ENCODE measurements at regions not wholly inside any gene's neighbourhood (a gene's known extent, or its start where the extent isn't known, plus 50 kb on each side); places are given as distances from the start of the nearest gene placed in this dataset.

DNA sequence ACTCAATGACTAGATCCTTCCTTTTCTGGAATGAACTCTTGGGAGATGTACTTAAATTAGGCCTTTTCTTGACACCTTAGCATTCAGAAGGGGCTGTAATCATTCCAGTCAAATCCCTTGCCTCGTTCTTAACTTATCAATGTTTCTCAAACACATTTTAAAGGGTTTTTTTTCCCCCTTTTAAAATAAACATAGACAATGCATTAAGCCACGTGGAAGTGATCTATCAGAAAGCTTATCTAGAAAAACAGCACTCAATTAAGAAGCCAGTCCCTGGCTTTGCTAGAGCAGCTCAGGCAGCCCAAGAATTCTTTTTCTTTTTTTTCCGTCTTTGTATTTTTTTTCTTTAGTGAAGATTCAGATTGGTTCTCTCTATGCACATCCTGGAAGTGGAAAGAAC lies 118.2 kb downstream of the PCDH7 start:
- H3K4me3 ChIP-seq, result no peak overlapping the region
- WGBS (ENCODE audit: missing lambda C conversion rate), result 40% methylated on average over 3 of the region's 3 CpGs
- ChIA-PET CTCF (no interaction called here), POLR2A (no interaction called here)
- H3K4me2 ChIP-seq, result no peak overlapping the region
- ATAC-seq (no peak), DNase-seq (ENCODE audit: low read depth in 1 of 2, low spot score in 1 of 2) (no peak), FAIRE-seq (no peak)
- no peaks in the 10 kb centered on the region for H3K9me3 ChIP-seq
- no peaks in the 10 kb centered on the region for H3K4me1 ChIP-seq
- H3K27ac ChIP-seq, result no peak overlapping the region
- TF ChIP-seq ESRRA (IDR thresholded peaks at IDR 0.05; ENCODE audit: borderline replicate concordance, low read length), result no peak
- TF ChIP-seq SREBF2 (IDR thresholded peaks at IDR 0.05), result no peak
- no peak for TF ChIP-seq ZSCAN20 (CRISPR knock-in tag; IDR thresholded peaks at IDR 0.05)
- no peak for TF ChIP-seq CBX2 (IDR thresholded peaks at IDR 0.05; ENCODE audit: borderline replicate concordance, low read depth)
- TF ChIP-seq, protein P1, sequence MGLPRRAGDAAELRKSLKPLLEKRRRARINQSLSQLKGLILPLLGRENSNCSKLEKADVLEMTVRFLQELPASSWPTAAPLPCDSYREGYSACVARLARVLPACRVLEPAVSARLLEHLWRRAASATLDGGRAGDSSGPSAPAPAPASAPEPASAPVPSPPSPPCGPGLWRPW (IDR thresholded peaks at IDR 0.05), result no peak
- TF ChIP-seq MAFK (IDR thresholded peaks at IDR 0.05; ENCODE audit: partially characterized antibody), result no peak
- no peak for TF ChIP-seq FOXS1 (CRISPR knock-in tag; IDR thresholded peaks at IDR 0.05)
- no peak for TF ChIP-seq NPAS2 (CRISPR knock-in tag; IDR thresholded peaks at IDR 0.05; ENCODE audit: borderline replicate concordance)
- TF ChIP-seq FOSL2 (IDR thresholded peaks at IDR 0.05), result no peak
- no peak for TF ChIP-seq FOSL2 (CRISPR knock-in tag; IDR thresholded peaks at IDR 0.05)
- no peak for TF ChIP-seq KDM5A (IDR thresholded peaks at IDR 0.05)
- TF ChIP-seq JUNB (IDR thresholded peaks at IDR 0.05), result no peak
- TF ChIP-seq CHD4 (IDR thresholded peaks at IDR 0.05; ENCODE audit: borderline replicate concordance), result no peak
- no peak for TF ChIP-seq HOXB13 (CRISPR knock-in tag; IDR thresholded peaks at IDR 0.05; ENCODE audit: low read depth)

DNA sequence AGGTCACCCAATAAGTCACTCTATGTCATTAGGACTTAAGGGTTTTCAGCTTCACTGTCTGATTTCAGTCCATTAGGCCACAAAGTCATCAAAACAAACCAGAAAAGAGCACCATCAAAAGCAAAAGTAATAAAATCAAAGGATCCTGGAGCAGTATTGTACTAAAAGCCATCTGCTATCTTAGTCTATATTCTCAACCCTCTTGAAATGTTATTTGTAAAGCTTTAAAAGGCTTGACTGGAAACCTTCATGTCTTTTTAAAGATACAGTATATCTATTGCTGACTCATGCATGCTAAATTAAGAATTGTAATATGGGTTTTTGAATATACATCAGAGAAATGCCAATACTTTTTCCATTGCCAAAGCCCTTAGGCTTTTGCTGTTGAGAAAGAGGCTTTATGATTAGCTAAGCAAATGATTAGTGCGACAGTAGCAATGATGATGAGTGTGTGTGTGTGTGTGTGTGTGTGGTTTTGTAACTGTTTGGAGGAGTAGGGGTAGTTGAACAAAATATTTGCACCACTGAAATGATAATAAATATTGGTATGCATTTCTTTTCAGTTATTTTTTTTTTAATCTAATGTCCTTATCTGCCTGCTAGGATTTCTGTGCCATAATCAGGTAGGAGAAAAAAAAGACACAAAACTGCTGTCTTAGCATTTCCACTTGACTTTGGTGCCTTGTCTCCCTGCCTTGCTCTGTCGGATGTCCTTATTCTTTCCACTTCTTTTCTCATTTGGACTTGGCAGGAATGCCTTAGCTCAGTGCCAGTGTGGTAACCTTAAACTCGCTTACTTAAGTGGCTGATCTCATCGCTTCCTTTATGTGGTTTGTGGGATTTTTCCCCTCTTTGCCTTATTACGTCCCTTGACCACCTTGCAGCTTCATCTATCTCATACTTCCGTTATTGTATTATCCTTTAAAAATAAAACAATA lies 119.7 kb downstream of the PCDH7 start:
- TF ChIP-seq, protein P2, sequence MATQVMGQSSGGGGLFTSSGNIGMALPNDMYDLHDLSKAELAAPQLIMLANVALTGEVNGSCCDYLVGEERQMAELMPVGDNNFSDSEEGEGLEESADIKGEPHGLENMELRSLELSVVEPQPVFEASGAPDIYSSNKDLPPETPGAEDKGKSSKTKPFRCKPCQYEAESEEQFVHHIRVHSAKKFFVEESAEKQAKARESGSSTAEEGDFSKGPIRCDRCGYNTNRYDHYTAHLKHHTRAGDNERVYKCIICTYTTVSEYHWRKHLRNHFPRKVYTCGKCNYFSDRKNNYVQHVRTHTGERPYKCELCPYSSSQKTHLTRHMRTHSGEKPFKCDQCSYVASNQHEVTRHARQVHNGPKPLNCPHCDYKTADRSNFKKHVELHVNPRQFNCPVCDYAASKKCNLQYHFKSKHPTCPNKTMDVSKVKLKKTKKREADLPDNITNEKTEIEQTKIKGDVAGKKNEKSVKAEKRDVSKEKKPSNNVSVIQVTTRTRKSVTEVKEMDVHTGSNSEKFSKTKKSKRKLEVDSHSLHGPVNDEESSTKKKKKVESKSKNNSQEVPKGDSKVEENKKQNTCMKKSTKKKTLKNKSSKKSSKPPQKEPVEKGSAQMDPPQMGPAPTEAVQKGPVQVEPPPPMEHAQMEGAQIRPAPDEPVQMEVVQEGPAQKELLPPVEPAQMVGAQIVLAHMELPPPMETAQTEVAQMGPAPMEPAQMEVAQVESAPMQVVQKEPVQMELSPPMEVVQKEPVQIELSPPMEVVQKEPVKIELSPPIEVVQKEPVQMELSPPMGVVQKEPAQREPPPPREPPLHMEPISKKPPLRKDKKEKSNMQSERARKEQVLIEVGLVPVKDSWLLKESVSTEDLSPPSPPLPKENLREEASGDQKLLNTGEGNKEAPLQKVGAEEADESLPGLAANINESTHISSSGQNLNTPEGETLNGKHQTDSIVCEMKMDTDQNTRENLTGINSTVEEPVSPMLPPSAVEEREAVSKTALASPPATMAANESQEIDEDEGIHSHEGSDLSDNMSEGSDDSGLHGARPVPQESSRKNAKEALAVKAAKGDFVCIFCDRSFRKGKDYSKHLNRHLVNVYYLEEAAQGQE (IDR thresholded peaks at IDR 0.05), result no peak
- TF ChIP-seq, protein P3, sequence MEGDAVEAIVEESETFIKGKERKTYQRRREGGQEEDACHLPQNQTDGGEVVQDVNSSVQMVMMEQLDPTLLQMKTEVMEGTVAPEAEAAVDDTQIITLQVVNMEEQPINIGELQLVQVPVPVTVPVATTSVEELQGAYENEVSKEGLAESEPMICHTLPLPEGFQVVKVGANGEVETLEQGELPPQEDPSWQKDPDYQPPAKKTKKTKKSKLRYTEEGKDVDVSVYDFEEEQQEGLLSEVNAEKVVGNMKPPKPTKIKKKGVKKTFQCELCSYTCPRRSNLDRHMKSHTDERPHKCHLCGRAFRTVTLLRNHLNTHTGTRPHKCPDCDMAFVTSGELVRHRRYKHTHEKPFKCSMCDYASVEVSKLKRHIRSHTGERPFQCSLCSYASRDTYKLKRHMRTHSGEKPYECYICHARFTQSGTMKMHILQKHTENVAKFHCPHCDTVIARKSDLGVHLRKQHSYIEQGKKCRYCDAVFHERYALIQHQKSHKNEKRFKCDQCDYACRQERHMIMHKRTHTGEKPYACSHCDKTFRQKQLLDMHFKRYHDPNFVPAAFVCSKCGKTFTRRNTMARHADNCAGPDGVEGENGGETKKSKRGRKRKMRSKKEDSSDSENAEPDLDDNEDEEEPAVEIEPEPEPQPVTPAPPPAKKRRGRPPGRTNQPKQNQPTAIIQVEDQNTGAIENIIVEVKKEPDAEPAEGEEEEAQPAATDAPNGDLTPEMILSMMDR (IDR thresholded peaks at IDR 0.05), result no peak
- no peak for TF ChIP-seq TP53 (CRISPR knock-in tag; IDR thresholded peaks at IDR 0.05)
- TF ChIP-seq POLR2AphosphoS2 (conservative IDR thresholded peaks at IDR 0.05; ENCODE audit: low read length), result no peak
- TF ChIP-seq SMC3 (IDR thresholded peaks at IDR 0.05), result no peak
- TF ChIP-seq MAFK (IDR thresholded peaks at IDR 0.05; ENCODE audit: partially characterized antibody), result peak; percentile 3
- no peak for TF ChIP-seq ZFP36 (IDR thresholded peaks at IDR 0.05; ENCODE audit: borderline replicate concordance, partially characterized antibody)
- no peak for TF ChIP-seq RAD21 (conservative IDR thresholded peaks at IDR 0.05 in 1 of 2, IDR thresholded peaks at IDR 0.05 in 1 of 2)
- Histone ChIP-seq H3K4me1 (no peaks in the 10 kb centered on the region), H3K9me3 (no peaks in the 10 kb centered on the region), H3K4me2 (no peak overlapping the region), H3K4me3 (no peak overlapping the region), H3K27ac (no peak overlapping the region)
- ATAC-seq (no peak), DNase-seq (ENCODE audit: low read depth in 1 of 2, low spot score in 1 of 2) (no peak), FAIRE-seq (no peak)
- 34% methylated on average over 6 of the region's 6 CpGs for WGBS (ENCODE audit: missing lambda C conversion rate)
- ChIA-PET POLR2A (no interaction called here), CTCF (no interaction called here)
